SKM-1 (cell line): ENCODE measurements at regions not wholly inside any gene's neighbourhood (a gene's known extent, or its start where the extent isn't known, plus 50 kb on each side); places are given as distances from the start of the nearest gene placed in this dataset.
A peak's percentile ranks its signal among the peaks of the same experiment; 100 is the strongest.

Experiments
- DNase-seq: peaks from one replicate; lab custom pipeline; 2025; ENCODE audit not compliant: unreplicated experiment; lab: John Stamatoyannopoulos, UW

DNA sequence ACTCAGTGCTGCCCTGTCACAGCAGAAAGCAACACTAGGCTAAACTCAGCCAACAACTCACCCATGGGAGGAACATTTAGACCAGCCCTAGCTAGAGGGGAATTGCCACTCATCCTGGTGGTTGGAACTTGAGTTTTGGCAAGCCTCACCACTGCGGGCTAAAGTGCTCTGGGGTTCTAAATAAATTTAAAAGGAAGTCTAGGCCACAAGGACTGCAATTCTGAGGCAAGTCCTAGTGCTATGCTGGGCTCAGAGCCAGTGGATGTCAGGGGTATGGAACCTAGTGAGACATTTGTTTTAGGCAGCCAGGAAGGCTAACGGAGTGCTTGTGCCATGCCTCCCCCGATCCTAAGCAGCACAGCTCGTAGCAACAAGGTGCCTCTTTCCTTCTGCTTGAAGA, 78.0 kb downstream of the RGS13 start:
- no peak for DNase-seq

GRCh38 chr1:192724670-192725069, 84.2 kb upstream of the RGS2 start:
- DNase-seq = no peak

- peak; percentile 55 for DNase-seq
Measured at GRCh38 chr1:192726820-192727504, 81.9 kb upstream of the RGS2 start.

DNA sequence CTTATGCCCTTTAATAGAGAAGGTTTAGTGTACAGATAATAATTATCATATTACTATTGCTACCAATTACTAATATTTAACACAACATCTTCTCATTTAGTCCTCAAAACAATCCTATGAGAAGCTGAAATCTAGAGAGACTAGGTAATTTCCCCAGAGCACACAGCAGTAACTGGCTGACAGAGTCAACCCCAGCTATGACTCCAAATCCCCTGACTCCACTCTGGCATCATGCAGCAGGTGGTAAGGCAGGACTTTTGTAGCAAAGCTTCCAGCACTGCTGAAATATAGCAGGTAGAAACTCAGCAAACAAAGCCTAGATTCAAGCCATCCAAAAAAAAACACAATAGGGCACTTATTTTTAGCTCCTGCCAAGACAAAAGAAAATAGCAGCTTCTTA, 79.3 kb upstream of the RGS2 start:
- DNase-seq = no peak

DNA sequence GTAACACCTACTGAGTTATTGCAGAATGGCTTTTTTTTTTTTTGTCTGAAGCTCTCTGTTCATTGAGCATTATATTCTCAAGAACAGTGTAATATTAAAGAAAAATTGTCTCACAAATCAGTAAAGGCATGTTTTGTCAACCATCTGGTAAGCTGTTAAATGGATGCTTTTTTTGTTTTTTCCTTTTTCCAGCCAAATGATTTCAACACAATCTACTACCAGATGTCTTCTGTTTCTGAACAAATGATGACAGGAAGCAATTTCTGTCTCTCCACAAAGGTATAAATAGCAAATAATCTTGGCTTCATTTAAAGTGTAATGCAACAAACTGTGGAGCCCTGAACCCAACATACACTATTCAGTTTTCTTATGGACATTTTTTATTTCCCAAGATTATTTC, 78.6 kb upstream of the RGS2 start:
- DNase-seq = no peak

- no peak for DNase-seq
Measured at GRCh38 chr1:192732787-192733186, 76.1 kb upstream of the RGS2 start.

DNA sequence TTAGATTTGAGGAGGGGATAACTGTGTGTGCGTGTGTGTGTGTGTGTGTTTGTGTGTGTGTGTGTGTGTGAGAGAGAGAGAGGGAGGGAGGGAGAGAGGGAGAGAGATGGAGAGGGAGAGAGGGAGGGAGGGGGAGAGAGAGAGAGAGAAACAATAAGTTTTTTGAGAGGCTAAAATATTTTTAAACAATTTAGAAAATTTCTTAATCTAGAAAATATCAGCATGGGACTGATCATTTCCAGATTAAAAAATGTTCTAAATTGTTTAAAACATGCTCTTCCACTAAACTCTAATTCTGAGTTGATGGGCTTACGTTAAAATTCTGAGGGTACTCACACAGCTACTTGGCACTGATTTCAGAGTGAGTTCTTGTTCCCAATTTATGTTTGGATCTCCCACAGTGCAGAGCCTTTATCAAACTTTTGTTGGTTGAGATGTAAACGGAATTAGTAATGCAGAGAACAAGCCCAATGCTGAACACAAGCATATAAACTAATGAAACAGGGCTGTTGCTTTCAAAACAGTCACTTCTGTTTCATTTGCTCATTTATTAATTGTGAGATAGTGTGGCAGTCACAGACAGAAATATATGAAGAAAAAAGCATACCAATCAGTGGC, 73.4 kb upstream of the RGS2 start:
- no peak for DNase-seq

DNA sequence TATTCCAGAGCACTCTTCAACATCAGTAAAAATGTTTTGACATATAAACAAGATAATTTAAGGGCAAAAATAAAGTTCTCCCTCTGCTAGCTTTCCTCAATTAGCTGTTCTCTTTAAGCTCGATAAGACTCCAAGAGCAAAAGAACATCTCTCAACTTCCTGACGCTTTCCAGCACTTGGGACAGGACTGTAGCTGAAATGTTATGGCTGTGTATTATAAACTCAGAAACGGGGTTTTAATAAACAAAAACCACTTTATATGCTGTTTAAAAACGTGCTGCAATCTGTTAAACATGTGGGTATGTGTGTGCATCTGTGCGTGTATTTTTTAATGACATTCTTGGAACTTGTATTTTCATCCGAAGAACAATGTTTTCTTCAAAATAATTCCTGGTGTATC, 71.5 kb upstream of the RGS2 start:
- no peak for DNase-seq

DNA sequence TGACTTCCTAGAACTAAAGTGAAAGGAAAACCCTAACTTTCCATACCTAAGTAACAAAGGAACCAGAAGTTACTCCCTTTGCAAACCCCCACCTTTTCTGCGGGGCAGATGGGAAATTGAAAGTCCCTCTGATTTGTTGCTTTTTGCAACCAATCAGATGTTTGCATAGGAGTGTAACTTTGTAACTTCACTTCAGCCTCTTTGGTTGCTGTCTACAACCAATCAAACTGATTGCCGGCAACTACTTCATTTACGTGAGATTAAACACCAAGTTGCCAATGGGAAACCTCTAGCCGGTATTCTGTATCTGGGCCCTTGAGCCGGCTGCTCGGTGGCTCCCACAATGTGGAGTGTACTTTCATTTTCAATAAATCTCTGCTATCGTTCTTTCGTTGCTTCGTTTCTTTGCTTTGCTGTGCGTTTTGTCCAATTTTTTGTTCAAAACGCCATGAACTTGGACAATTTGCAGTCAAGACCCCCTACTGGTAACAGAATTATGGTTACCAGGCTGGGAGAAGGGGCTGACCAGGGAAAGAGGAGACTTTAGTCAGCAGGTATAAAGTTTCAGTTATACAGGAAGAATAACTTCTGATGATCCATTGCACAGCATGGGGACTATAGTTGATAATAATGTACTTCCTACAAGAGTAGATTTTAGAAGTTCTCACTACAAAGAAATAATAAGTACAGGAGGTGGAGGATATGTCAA, 69.2 kb upstream of the RGS2 start:
- DNase-seq = no peak

GRCh38 chr1:192740214-192740613, 68.6 kb upstream of the RGS2 start:
- DNase-seq = no peak

- DNase-seq = no peak
Measured at GRCh38 chr1:192741095-192741494, 67.7 kb upstream of the RGS2 start.

DNA sequence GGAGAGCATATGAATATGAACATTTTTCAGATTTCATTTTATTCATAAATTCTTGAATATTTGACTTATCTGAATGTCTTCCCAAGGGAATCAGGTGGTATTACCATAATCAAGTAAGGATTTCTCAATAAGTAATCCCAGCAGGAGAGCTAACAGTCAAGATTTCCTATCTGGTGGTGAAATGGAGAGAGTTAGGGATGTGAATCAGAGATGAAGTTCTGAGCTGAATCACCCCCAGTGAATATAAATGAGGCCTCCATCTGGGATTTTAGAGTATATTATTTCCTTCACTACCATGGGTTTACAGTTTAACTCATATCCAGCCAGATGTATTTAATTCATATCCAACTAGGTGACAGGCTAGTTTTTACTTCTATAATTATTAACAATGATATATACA, 61.5 kb upstream of the RGS2 start:
- DNase-seq = no peak

- DNase-seq = no peak
Measured at GRCh38 chr1:192747943-192748342, 60.9 kb upstream of the RGS2 start.

- no peak for DNase-seq
Measured at GRCh38 chr1:192749349-192749748, 59.5 kb upstream of the RGS2 start.

- no peak for DNase-seq
Measured at GRCh38 chr1:192751260-192751659, 57.6 kb upstream of the RGS2 start.

DNA sequence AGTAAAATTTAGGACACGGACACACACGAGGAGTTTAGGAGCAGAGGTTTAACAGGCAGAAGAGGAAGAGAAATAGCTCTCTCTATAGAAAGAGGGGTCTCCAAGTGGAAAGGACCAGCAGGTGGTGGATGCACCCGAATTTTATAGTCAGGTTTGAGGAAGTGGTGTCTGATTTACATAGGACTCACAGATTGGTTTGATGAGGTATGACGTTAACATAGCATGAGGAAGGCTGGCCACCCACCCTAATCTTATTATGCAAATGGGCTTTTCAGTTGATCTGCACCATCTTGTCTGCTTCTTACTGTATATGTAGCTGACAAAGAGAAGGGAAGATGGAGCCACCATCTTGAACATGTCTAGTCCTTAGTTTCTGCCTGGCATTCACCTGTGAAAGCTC, 52.5 kb upstream of the RGS2 start:
- DNase-seq = no peak

- no peak for DNase-seq
Measured at GRCh38 chr1:192756847-192757246, 52.0 kb upstream of the RGS2 start.

DNA sequence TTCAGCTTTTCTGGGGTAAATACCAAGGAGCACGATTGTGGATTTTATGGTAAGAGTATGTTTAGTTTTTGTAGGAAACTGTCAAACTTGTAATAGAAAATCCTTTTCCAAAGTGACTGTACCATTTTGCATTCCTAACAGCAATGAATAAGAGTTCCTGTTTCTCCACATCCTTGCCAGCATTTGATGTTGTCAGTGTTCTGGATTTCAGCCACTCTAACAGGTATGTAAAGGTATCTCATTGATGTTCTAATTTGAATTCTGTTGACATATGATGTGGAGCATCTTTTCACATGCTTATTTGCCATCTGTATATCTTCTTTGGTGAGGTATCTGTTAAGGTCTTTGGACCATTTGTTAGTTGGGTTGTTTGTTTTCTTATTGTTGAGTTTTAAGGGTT, 50.3 kb upstream of the RGS2 start:
- no peak for DNase-seq
